ENCODE measurements at regions not wholly inside any gene's neighbourhood (a gene's known extent, or its start where the extent isn't known, plus 50 kb on each side); places are given as distances from the start of the nearest gene placed in this dataset.

DNA sequence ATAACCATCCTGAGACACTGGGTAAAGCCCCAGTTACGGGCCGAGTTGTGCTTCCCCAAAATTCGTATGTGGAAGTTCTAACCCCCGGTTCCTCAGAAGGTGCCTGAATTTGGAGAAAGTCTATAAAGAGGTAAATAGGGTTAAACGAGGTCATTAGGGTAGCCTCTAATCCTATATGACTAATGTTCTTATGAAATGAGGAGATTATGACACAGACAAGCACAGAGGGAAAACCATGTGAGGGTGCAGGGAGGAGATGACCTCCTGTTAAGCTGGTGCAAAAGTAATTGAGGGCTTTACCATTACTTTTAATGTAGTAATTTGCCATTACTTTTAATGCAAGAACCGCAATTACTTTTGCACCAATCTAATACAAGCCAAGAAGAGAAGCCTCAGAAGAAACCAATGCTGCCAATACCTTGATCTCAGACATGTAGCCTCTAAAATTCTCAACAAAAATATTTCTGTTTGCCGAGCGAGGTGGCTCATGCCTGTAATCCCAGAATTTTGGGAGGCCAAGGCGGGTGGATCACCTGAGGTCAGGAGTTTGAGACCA is 260.8 kb downstream of the GPATCH2 start:
- DNase-seq (no peak), FAIRE-seq (no peak)
- H3K4me3 ChIP-seq (ENCODE audit: low read length in 3 of 3), result no peak overlapping the region
- no peaks in the 10 kb centered on the region for H3K27me3 ChIP-seq (ENCODE audit: control insufficient read depth, insufficient read depth, low read length)
- intact Hi-C loops (cut with DNase I), result no loop called here
- H3K27ac ChIP-seq (ENCODE audit: low read depth in 2 of 2, low read length in 2 of 2), result no peak overlapping the region
- peaks cover 0 to under 1% (median 0%) of the 10 kb centered on the region in 3 donors for H3K4me1 ChIP-seq (ENCODE audit: control insufficient read depth in 2 of 3, insufficient read depth in 2 of 3, low read depth in 1 of 3, low read length in 3 of 3)
- H3K9me3 ChIP-seq (ENCODE audit: control insufficient read depth in 2 of 3, insufficient read depth in 1 of 3, low read length in 3 of 3), result peaks cover 0 to 11% (median 0%) of the 10 kb centered on the region in 3 donors
- no peak overlapping the region for H3K9ac ChIP-seq (ENCODE audit: low read length in 3 of 3)
- H3K36me3 ChIP-seq (ENCODE audit: control insufficient read depth in 2 of 3, insufficient read depth in 3 of 3, low read length in 3 of 3), result no peaks in the 10 kb centered on the region
- no peak for TF ChIP-seq CTCF (IDR thresholded peaks at IDR 0.05; ENCODE audit: borderline replicate concordance, extremely low read depth, insufficient read depth)

DNA sequence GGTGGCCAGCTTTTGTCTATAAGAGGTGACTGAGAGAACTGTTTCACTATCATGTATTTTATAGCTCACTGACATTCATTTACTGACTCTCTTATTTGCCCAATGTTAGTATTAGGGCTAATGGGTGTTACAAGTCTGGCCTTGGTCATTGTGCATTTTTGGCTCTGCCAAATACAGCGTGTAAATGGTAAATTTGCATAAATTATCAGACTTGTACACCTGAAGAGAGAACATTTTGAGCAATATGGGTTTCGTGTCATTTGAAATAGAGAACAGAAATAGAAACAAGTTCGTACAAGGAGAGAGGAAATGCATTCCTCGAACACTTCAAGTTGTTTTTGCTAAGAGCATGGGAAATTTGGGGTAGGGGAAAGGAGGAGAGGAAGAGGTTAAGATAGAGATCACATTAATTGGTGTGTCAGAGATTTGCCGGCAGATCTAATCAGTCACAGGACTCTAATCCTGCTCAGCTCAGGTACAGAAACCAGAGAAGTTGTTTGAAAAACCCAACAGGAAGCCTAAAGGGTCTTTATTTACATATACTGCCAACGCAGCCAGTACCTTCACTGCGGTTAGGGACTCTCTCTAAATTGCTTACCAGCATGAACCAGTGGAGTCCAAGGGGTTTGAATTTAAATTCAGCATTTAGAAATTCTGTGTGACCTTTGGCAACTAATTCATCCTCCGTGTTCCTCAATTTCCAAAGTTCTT is 261.5 kb downstream of the GPATCH2 start:
- Histone ChIP-seq H3K36me3 (ENCODE audit: control insufficient read depth in 2 of 3, insufficient read depth in 3 of 3, low read length in 3 of 3) (no peaks in the 10 kb centered on the region), H3K9ac (ENCODE audit: low read length in 3 of 3) (no peak overlapping the region), H3K27ac (ENCODE audit: low read depth in 2 of 2, low read length in 2 of 2) (peak overlapping the region in 1 of 2 donors; percentile 11), H3K4me1 (ENCODE audit: control insufficient read depth in 2 of 3, insufficient read depth in 2 of 3, low read depth in 1 of 3, low read length in 3 of 3) (peaks cover 0 to 4% (median 0%) of the 10 kb centered on the region in 3 donors), H3K27me3 (ENCODE audit: control insufficient read depth, insufficient read depth, low read length) (no peaks in the 10 kb centered on the region), H3K4me3 (ENCODE audit: low read length in 3 of 3) (peak overlapping the region in 1 of 3 donors; percentile 9), H3K9me3 (ENCODE audit: control insufficient read depth in 2 of 3, insufficient read depth in 1 of 3, low read length in 3 of 3) (peaks cover 0 to 11% (median 0%) of the 10 kb centered on the region in 3 donors)
- no peak for FAIRE-seq
- intact Hi-C loops (cut with DNase I), result no loop called here
- no peak for TF ChIP-seq CTCF (IDR thresholded peaks at IDR 0.05; ENCODE audit: borderline replicate concordance, extremely low read depth, insufficient read depth)
- DNase-seq, result no peak

- DNase-seq, result no peak
- H3K9ac ChIP-seq (ENCODE audit: low read length in 3 of 3), result no peak overlapping the region
- H3K4me1 ChIP-seq (ENCODE audit: control insufficient read depth in 2 of 3, insufficient read depth in 2 of 3, low read depth in 1 of 3, low read length in 3 of 3), result peaks cover 0 to 10% (median 0%) of the 10 kb centered on the region in 3 donors
- H3K36me3 ChIP-seq (ENCODE audit: control insufficient read depth in 2 of 3, insufficient read depth in 3 of 3, low read length in 3 of 3), result no peaks in the 10 kb centered on the region
- no peaks in the 10 kb centered on the region for H3K9me3 ChIP-seq (ENCODE audit: control insufficient read depth in 2 of 3, insufficient read depth in 1 of 3, low read length in 3 of 3)
- no peak overlapping the region for H3K27ac ChIP-seq (ENCODE audit: low read depth in 2 of 2, low read length in 2 of 2)
- no peak for FAIRE-seq
- TF ChIP-seq CTCF (IDR thresholded peaks at IDR 0.05; ENCODE audit: borderline replicate concordance, extremely low read depth, insufficient read depth), result no peak
- no peaks in the 10 kb centered on the region for H3K27me3 ChIP-seq (ENCODE audit: control insufficient read depth, insufficient read depth, low read length)
- intact Hi-C loops (cut with DNase I), result no loop called here
- no peak overlapping the region for H3K4me3 ChIP-seq (ENCODE audit: low read length in 3 of 3)
Observed at GRCh38 chr1:217364220-217364619, 266.7 kb downstream of the GPATCH2 start.

Data from kidney (tissue), 13 donors.